ENCODE measurements at regions not wholly inside any gene's neighbourhood (a gene's known extent, or its start where the extent isn't known, plus 50 kb on each side); places are given as distances from the start of the nearest gene placed in this dataset.

DNA sequence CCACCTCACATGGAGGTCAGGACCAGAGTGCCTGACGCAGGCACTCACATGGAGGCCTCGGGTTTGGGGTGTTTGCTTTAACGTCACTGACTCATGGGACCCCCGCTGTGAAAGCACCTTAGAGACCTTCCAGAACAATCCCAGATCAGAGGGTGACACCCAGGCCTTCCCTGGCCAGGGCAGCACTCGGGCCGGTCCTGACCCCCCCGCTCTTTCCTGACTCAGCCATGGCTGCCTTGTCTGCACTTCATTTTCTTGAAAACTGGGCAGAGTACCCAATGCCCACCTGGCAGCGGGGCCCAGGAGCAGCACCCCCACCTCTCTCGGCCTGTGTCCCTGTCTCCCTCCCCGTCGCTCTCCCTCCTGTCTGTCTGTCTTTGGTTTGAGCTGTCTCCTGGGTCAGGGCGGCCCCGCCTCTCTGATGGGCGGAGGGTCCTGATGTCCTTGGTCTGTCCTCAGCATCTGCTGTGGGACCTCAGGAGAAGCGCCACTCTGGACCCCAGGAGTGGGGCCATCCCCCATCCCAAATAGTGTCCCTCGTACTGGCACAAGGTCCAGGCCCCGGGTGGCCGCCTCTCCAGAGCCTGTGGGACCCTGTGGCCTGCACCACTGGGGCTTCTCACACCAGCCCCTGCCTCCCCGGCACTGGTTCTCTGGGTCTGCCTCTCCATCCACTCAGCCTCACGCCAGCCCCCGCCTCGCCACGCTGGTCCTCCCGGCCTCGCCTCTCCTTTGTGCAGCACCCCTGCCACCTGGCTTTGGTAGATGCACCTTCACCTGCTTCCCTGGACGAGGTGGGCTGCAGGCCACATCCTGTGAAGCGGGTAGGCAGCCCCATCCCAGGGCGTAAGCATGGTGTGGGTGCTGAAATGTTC is 55.9 kb upstream of the ZNF469 start:
- TF ChIP-seq, protein P1, sequence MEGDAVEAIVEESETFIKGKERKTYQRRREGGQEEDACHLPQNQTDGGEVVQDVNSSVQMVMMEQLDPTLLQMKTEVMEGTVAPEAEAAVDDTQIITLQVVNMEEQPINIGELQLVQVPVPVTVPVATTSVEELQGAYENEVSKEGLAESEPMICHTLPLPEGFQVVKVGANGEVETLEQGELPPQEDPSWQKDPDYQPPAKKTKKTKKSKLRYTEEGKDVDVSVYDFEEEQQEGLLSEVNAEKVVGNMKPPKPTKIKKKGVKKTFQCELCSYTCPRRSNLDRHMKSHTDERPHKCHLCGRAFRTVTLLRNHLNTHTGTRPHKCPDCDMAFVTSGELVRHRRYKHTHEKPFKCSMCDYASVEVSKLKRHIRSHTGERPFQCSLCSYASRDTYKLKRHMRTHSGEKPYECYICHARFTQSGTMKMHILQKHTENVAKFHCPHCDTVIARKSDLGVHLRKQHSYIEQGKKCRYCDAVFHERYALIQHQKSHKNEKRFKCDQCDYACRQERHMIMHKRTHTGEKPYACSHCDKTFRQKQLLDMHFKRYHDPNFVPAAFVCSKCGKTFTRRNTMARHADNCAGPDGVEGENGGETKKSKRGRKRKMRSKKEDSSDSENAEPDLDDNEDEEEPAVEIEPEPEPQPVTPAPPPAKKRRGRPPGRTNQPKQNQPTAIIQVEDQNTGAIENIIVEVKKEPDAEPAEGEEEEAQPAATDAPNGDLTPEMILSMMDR (IDR thresholded peaks at IDR 0.05), result no peak
- TF ChIP-seq POLR2A (IDR thresholded peaks at IDR 0.05), result no peak
